SK-N-SH (cell line): ENCODE measurements at regions not wholly inside any gene's neighbourhood (a gene's known extent, or its start where the extent isn't known, plus 50 kb on each side); places are given as distances from the start of the nearest gene placed in this dataset.

Experiments
- CTCF ChIA-PET: fragments of 300-600, 350-600 bp; formaldehyde crosslinking; extraction: SDS; loops from one replicate; lab custom pipeline; 2021; lab: Yijun Ruan, JAX
- POLR2A ChIA-PET: fragments of 350-600 bp; sonication (Branson Sonifier 250); formaldehyde crosslinking; extraction: SDS; loops from one replicate; lab custom pipeline; 2020; ENCODE audit warnings: antibody characterized with exemption, inconsistent platforms; lab: Yijun Ruan, JAX
- DNase-seq: peaks from one replicate; pipeline ENCODE4 v3.0.0; 2012
- H2AFZ ChIP-seq: fragments of 200-600 bp; sonication (generic); 2 replicates; pipeline ENCODE4 v1.8.1; 2016; ENCODE audit warnings: antibody characterized with exemption, mild to moderate bottlenecking, low read depth
- H3F3A ChIP-seq: fragments of 200-600 bp; sonication (generic); replicated peaks from 2 replicates; pipeline ENCODE3; 2016; ENCODE audit warnings: antibody characterized with exemption, mild to moderate bottlenecking; ENCODE audit not compliant: insufficient read depth
- H3K27ac ChIP-seq, 2 experiments: fragments of 200-500 bp in 1 of 2; fragments of 200-600 bp in 1 of 2; sonication (Bioruptor generic) in 1 of 2; sonication (generic), shearing (Covaris generic) in 1 of 2; 2 replicates each; pipeline versions ENCODE4 v1.5.1 to v1.6.1; 2014 to 2016; ENCODE audit warnings: low read depth in 2 of 2, inconsistent platforms in 1 of 2, low read length in 1 of 2, mild to moderate bottlenecking in 1 of 2, mixed read lengths in 1 of 2
- H3K27me3 ChIP-seq: fragments of 200-600 bp; sonication (generic), shearing (Covaris generic); 2 replicates; pipeline ENCODE4 v1.6.1; 2016; ENCODE audit warnings: mixed run types; ENCODE audit not compliant: insufficient read depth
- H3K36me3 ChIP-seq, 2 experiments: fragments of 200-500 bp in 1 of 2; fragments of 200-600 bp in 1 of 2; sonication (Bioruptor generic) in 1 of 2; sonication (generic) in 1 of 2; replicated peaks in 1 of 2; 2 replicates each; pipeline versions ENCODE3 to v1.5.1; 2014 to 2016; ENCODE audit warnings: low read length in 1 of 2, mild to moderate bottlenecking in 1 of 2; ENCODE audit not compliant: insufficient read depth in 2 of 2, control insufficient read depth in 1 of 2
- H3K4me1 ChIP-seq, 2 experiments: fragments of 200-500 bp in 1 of 2; fragments of 200-600 bp in 1 of 2; sonication (Bioruptor generic) in 1 of 2; sonication (generic), shearing (Covaris generic) in 1 of 2; 2 replicates each; pipeline versions ENCODE4 v1.5.1 to v1.6.1; 2014 to 2016; ENCODE audit warnings: low read depth in 1 of 2, low read length in 1 of 2, mixed run types in 1 of 2; ENCODE audit not compliant: insufficient read depth in 2 of 2, control insufficient read depth in 1 of 2
- H3K4me2 ChIP-seq: fragments of 200-600 bp; sonication (generic), shearing (Covaris generic); 2 replicates; pipeline ENCODE4 v1.6.1; 2017; ENCODE audit warnings: mixed run types
- H3K4me3 ChIP-seq, 2 experiments: fragments of 200-500 bp in 1 of 2; fragments of 200-600 bp in 1 of 2; sonication (Bioruptor generic) in 1 of 2; sonication (generic), shearing (Covaris generic) in 1 of 2; 2 replicates each; pipeline versions ENCODE4 v1.5.1 to v1.8.1; 2014 to 2016; ENCODE audit warnings: low read depth in 2 of 2, inconsistent platforms in 1 of 2, low read length in 1 of 2, mild to moderate bottlenecking in 1 of 2, mixed read lengths in 1 of 2, moderate library complexity in 1 of 2
- H3K79me2 ChIP-seq: fragments of 200-600 bp; sonication (generic); 2 replicates; pipeline ENCODE4 v1.8.1; 2017; ENCODE audit warnings: mild to moderate bottlenecking; ENCODE audit not compliant: insufficient read depth
- H3K9ac ChIP-seq: fragments of 200-600 bp; sonication (generic); 2 replicates; pipeline ENCODE4 v1.6.1; 2017; ENCODE audit warnings: mixed run types
- H3K9me2 ChIP-seq: fragments of 200-600 bp; sonication (generic); 2 replicates; pipeline ENCODE4 v1.6.1; 2017; ENCODE audit warnings: mixed run types
- H3K9me3 ChIP-seq: fragments of 200-600 bp; sonication (generic); 2 replicates; pipeline ENCODE4 v1.6.1; 2017; ENCODE audit warnings: mixed run types, mild to moderate bottlenecking, moderate library complexity
- H4K20me1 ChIP-seq: fragments of 200-600 bp; sonication (generic); 2 replicates; pipeline ENCODE4 v1.6.1; 2017; ENCODE audit warnings: mild to moderate bottlenecking, mixed run types; ENCODE audit not compliant: insufficient read depth
- CHD2 ChIP-seq: fragments of 150-350 bp; IDR thresholded peaks from 2 replicates; pipeline ENCODE4 v1.6.1; 2018; ENCODE audit warnings: low read length; ENCODE audit not compliant: partially characterized antibody
- ELF1 ChIP-seq: IDR thresholded peaks from 2 replicates; pipeline ENCODE4 v1.4.0; 2012
- EP300 ChIP-seq, 2 experiments: IDR thresholded peaks; 2 replicates each; pipeline versions ENCODE4 v1.4.0 to v1.6.1; 2012; ENCODE audit warnings: borderline replicate concordance in 1 of 2, low read depth in 1 of 2, low read length in 1 of 2
- FOSL2 ChIP-seq: IDR thresholded peaks from 2 replicates; pipeline ENCODE4 v1.4.0; 2012; ENCODE audit warnings: low read depth, mild to moderate bottlenecking, moderate library complexity, borderline replicate concordance
- FOXM1 ChIP-seq: IDR thresholded peaks from 2 replicates; pipeline ENCODE4 v1.4.0; 2012; ENCODE audit warnings: low read depth, mild to moderate bottlenecking
- GABPA ChIP-seq: IDR thresholded peaks from 2 replicates; pipeline ENCODE4 v1.4.0; 2012; ENCODE audit warnings: low read depth, mild to moderate bottlenecking
- GATA2 ChIP-seq: sonication (generic); formaldehyde crosslinking; IDR thresholded peaks from 2 replicates; pipeline ENCODE4 v1.5.0; 2020; ENCODE audit warnings: mild to moderate bottlenecking, missing genetic modification reagents
- IRF3 ChIP-seq: fragments of 150-350 bp; IDR thresholded peaks from 2 replicates; pipeline ENCODE4 v1.6.1; 2016; ENCODE audit warnings: mild to moderate bottlenecking, low read depth, low read length
- JUND ChIP-seq: IDR thresholded peaks from 2 replicates; pipeline ENCODE4 v1.4.0; 2012
- MXI1 ChIP-seq: IDR thresholded peaks from 2 replicates; pipeline ENCODE4 v1.6.1; 2012; ENCODE audit warnings: mild to moderate bottlenecking, low read depth, low read length, improper control_type of control experiment
- NFIC ChIP-seq: IDR thresholded peaks from 2 replicates; pipeline ENCODE4 v1.4.0; 2012; ENCODE audit warnings: borderline replicate concordance
- NRF1 ChIP-seq: IDR thresholded peaks from 2 replicates; pipeline ENCODE4 v1.6.1; 2012; ENCODE audit warnings: low read depth, mild to moderate bottlenecking, low read length
- POLR2AphosphoS5 ChIP-seq: IDR thresholded peaks from 2 replicates; pipeline ENCODE4 v1.6.1; 2012; ENCODE audit warnings: low read depth, low read length
- RXRA ChIP-seq: IDR thresholded peaks from 2 replicates; pipeline ENCODE4 v1.4.0; 2012; ENCODE audit warnings: low read depth, mild to moderate bottlenecking, borderline replicate concordance
- SMC3 ChIP-seq: IDR thresholded peaks from 2 replicates; pipeline ENCODE4 v1.6.1; 2012; ENCODE audit warnings: low read depth, low read length, improper control_type of control experiment
- TAF1 ChIP-seq: IDR thresholded peaks from 2 replicates; pipeline ENCODE4 v1.6.1; 2012; ENCODE audit warnings: low read depth, mild to moderate bottlenecking, low read length, moderate library complexity, borderline replicate concordance
- TCF12 ChIP-seq: IDR thresholded peaks from 2 replicates; pipeline ENCODE4 v1.4.0; 2012
- TEAD4 ChIP-seq: IDR thresholded peaks from 2 replicates; pipeline ENCODE4 v1.4.0; 2012; ENCODE audit warnings: mild to moderate bottlenecking, borderline replicate concordance; ENCODE audit not compliant: insufficient read depth
- USF2 ChIP-seq: fragments of 150-350 bp; IDR thresholded peaks from 2 replicates; pipeline ENCODE4 v1.6.1; 2017; ENCODE audit warnings: antibody characterized with exemption, low read length, low read depth, borderline replicate concordance
- ZBTB33 ChIP-seq: IDR thresholded peaks from 2 replicates; pipeline ENCODE4 v1.4.0; 2012; ENCODE audit warnings: low read depth, borderline replicate concordance
- WGBS: methylation state at CpG from one replicate; pipeline ENCODE4 v1.1.6; 2017; ENCODE audit warnings: low lambda C conversion rate; 5-methylcytosine and 5-hydroxymethylcytosine counted together
- TF ChIP-seq, protein P1 (sequence below): IDR thresholded peaks from 2 replicates; pipeline ENCODE4 v1.6.1; 2012; ENCODE audit warnings: mild to moderate bottlenecking, low read depth, low read length, moderate library complexity

GRCh38 chr7:51590746-51591145 is 274.1 kb upstream of the COBL start:
- H3K27me3 ChIP-seq, result no peaks in the 10 kb centered on the region
- WGBS, result 8% methylated on average over 5 of the region's 5 CpGs
- H3K27ac ChIP-seq, result no peak overlapping the region
- no peaks in the 10 kb centered on the region; the same call in 1 of the 2 replicates for H3K9me3 ChIP-seq
- H3K4me1 ChIP-seq, result peaks cover 0 to 6% of the 10 kb centered on the region in 2 experiments; a peak in 2 of 4 replicates
- no peaks in the 10 kb centered on the region for H3K9me2 ChIP-seq
- H3K79me2 ChIP-seq, result no peaks in the 10 kb centered on the region
- H3K9ac ChIP-seq, result no peak overlapping the region
- CTCF ChIA-PET, result interaction anchor here (0.6 kb wide), 1 partner anchor 90 kb away, joined by 3 read pairs; no protein-coding TSS in a partner anchor
- POLR2A ChIA-PET, result no interaction called here
- no peak for TF ChIP-seq MXI1
- no peak for TF ChIP-seq RXRA
- no peak for TF ChIP-seq TCF12
- TF ChIP-seq NRF1, result no peak
- TF ChIP-seq IRF3, result no peak
- TF ChIP-seq EP300 (IDR thresholded peaks at IDR 0.05; ENCODE audit: borderline replicate concordance in 1 of 2, low read depth in 1 of 2, low read length in 1 of 2), result no peak
- no peak for TF ChIP-seq ELF1
- no peak for TF ChIP-seq POLR2AphosphoS5
- no peak for TF ChIP-seq NFIC
- no peak for TF ChIP-seq USF2
- no peak for DNase-seq
- no peak overlapping the region for H3K4me2 ChIP-seq
- no peak overlapping the region for H3K4me3 ChIP-seq
- H3F3A ChIP-seq, result no peaks in the 10 kb centered on the region
- no peak overlapping the region for H2AFZ ChIP-seq
- H3K36me3 ChIP-seq, result no peaks in the 10 kb centered on the region
- H4K20me1 ChIP-seq, result no peaks in the 10 kb centered on the region

- H3K4me3 ChIP-seq, result no peak overlapping the region
- no peak overlapping the region for H3K27ac ChIP-seq
- no peaks in the 10 kb centered on the region for H3K79me2 ChIP-seq
- ChIA-PET CTCF (interaction anchor here (0.6 kb wide), 1 partner anchor 126 kb away, joined by 3 read pairs; no protein-coding TSS in a partner anchor), POLR2A (no interaction called here)
- DNase-seq, result no peak
- WGBS, result 7% methylated on average over 2 of the region's 2 CpGs
- H2AFZ ChIP-seq, result no peak overlapping the region
- H3K4me2 ChIP-seq, result no peak overlapping the region
- H3K27me3 ChIP-seq, result no peaks in the 10 kb centered on the region
- H3K9ac ChIP-seq, result no peak overlapping the region
- no peaks in the 10 kb centered on the region; the same call in 1 of the 2 replicates for H3K9me3 ChIP-seq
- no peaks in the 10 kb centered on the region for H3K9me2 ChIP-seq
- no peaks in the 10 kb centered on the region for H3K36me3 ChIP-seq
- no peaks in the 10 kb centered on the region for H3F3A ChIP-seq
- H3K4me1 ChIP-seq, result peaks cover 0 to 6% of the 10 kb centered on the region in 2 experiments; a peak in 2 of 4 replicates
- no peaks in the 10 kb centered on the region for H4K20me1 ChIP-seq
- TF ChIP-seq ZBTB33 (no peak), JUND (no peak), GABPA (no peak), SMC3 (no peak), FOSL2 (no peak), CHD2 (no peak), TAF1 (no peak), FOXM1 (no peak), TEAD4 (no peak), ELF1 (no peak), TCF12 (no peak), GATA2 (no peak), IRF3 (no peak)
- TF ChIP-seq, protein P1, sequence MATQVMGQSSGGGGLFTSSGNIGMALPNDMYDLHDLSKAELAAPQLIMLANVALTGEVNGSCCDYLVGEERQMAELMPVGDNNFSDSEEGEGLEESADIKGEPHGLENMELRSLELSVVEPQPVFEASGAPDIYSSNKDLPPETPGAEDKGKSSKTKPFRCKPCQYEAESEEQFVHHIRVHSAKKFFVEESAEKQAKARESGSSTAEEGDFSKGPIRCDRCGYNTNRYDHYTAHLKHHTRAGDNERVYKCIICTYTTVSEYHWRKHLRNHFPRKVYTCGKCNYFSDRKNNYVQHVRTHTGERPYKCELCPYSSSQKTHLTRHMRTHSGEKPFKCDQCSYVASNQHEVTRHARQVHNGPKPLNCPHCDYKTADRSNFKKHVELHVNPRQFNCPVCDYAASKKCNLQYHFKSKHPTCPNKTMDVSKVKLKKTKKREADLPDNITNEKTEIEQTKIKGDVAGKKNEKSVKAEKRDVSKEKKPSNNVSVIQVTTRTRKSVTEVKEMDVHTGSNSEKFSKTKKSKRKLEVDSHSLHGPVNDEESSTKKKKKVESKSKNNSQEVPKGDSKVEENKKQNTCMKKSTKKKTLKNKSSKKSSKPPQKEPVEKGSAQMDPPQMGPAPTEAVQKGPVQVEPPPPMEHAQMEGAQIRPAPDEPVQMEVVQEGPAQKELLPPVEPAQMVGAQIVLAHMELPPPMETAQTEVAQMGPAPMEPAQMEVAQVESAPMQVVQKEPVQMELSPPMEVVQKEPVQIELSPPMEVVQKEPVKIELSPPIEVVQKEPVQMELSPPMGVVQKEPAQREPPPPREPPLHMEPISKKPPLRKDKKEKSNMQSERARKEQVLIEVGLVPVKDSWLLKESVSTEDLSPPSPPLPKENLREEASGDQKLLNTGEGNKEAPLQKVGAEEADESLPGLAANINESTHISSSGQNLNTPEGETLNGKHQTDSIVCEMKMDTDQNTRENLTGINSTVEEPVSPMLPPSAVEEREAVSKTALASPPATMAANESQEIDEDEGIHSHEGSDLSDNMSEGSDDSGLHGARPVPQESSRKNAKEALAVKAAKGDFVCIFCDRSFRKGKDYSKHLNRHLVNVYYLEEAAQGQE, result no peak
Observed at GRCh38 chr7:51589111-51589510, 272.5 kb upstream of the COBL start.
